ENCODE measurements at regions not wholly inside any gene's neighbourhood (a gene's known extent, or its start where the extent isn't known, plus 50 kb on each side); places are given as distances from the start of the nearest gene placed in this dataset.

GRCh38 chr3:28076246-28076645, 165.2 kb upstream of the CMC1 start:
- Histone ChIP-seq H3K4me1 (ENCODE audit: insufficient read depth) (peaks cover 6% of the 10 kb centered on the region), H2AFZ (no peak overlapping the region), H3K4me3 (no peak overlapping the region), H3K27me3 (no peaks in the 10 kb centered on the region), H4K20me1 (ENCODE audit: insufficient read depth, poor library complexity, severe bottlenecking) (no peaks in the 10 kb centered on the region), H3K9me3 (ENCODE audit: low read depth) (no peaks in the 10 kb centered on the region), H3K27ac (no peak overlapping the region), H3K79me2 (no peaks in the 10 kb centered on the region), H3K36me3 (replicated peaks; ENCODE audit: insufficient read depth, low read depth) (no peaks in the 10 kb centered on the region), H3K9me2 (replicated peaks; ENCODE audit: insufficient read depth) (no peaks in the 10 kb centered on the region), H3K4me2 (no peak overlapping the region)
- WGBS (ENCODE audit: low lambda C conversion rate, missing lambda C conversion rate) = 84% methylated on average over 1 of the region's 1 CpG
- no peak for DNase-seq (ENCODE audit: low spot score)
- no peak for TF ChIP-seq CTCF (IDR thresholded peaks at IDR 0.05; ENCODE audit: poor library complexity)
- TF ChIP-seq EZH2 (IDR thresholded peaks at IDR 0.05; ENCODE audit: borderline replicate concordance) = no peak

DNA sequence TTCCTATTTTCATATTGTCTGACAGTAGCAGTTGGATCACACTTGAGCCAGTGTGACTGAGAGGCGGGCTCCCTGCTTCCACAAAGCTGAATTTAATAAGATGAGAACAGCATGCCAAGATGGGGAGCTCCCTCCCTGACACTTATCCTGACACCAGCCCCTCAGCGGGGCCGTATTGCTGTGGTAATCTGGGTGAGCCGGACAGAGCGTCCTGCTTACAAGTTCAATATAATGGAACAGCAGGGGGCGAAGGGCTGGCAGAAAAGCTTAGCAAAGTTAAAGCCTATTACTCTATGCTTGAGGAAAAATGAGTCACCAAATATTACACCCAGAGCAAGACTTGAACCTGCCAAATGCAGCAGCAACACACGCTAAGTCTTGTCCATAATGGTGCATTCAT, 163.8 kb upstream of the CMC1 start:
- 50% methylated on average over 7 of the region's 7 CpGs for WGBS (ENCODE audit: low lambda C conversion rate, missing lambda C conversion rate)
- H2AFZ ChIP-seq = no peak overlapping the region

GRCh38 chr3:28078536-28078935, 162.9 kb upstream of the CMC1 start:
- Histone ChIP-seq H3K4me3 (no peak overlapping the region), H3K36me3 (replicated peaks; ENCODE audit: insufficient read depth, low read depth) (no peaks in the 10 kb centered on the region), H3K4me2 (no peak overlapping the region), H3K4me1 (ENCODE audit: insufficient read depth) (peaks cover 6% of the 10 kb centered on the region), H2AFZ (no peak overlapping the region), H4K20me1 (ENCODE audit: insufficient read depth, poor library complexity, severe bottlenecking) (no peaks in the 10 kb centered on the region), H3K9me3 (ENCODE audit: low read depth) (no peaks in the 10 kb centered on the region), H3K9me2 (replicated peaks; ENCODE audit: insufficient read depth) (no peaks in the 10 kb centered on the region), H3K27ac (no peak overlapping the region), H3K27me3 (no peaks in the 10 kb centered on the region), H3K79me2 (no peaks in the 10 kb centered on the region)
- WGBS (ENCODE audit: low lambda C conversion rate, missing lambda C conversion rate) = 82% methylated on average over 1 of the region's 1 CpG
- DNase-seq (ENCODE audit: low spot score) = no peak
- no peak for TF ChIP-seq CTCF (IDR thresholded peaks at IDR 0.05; ENCODE audit: poor library complexity)
- TF ChIP-seq EZH2 (IDR thresholded peaks at IDR 0.05; ENCODE audit: borderline replicate concordance) = no peak
- no peak for TF ChIP-seq EZH2phosphoT487 (IDR thresholded peaks at IDR 0.05; ENCODE audit: low read depth, severe bottlenecking, unreplicated experiment)

More for the DNA sequence above, 163.8 kb upstream of the CMC1 start:
- Histone ChIP-seq H3K4me2 (no peak overlapping the region), H3K4me1 (ENCODE audit: insufficient read depth) (peaks cover 6% of the 10 kb centered on the region), H4K20me1 (ENCODE audit: insufficient read depth, poor library complexity, severe bottlenecking) (no peaks in the 10 kb centered on the region), H3K4me3 (no peak overlapping the region), H3K9me3 (ENCODE audit: low read depth) (no peaks in the 10 kb centered on the region), H3K36me3 (replicated peaks; ENCODE audit: insufficient read depth, low read depth) (no peaks in the 10 kb centered on the region), H3K9me2 (replicated peaks; ENCODE audit: insufficient read depth) (no peaks in the 10 kb centered on the region), H3K79me2 (no peaks in the 10 kb centered on the region), H3K27ac (no peak overlapping the region), H3K27me3 (no peaks in the 10 kb centered on the region)
- TF ChIP-seq EZH2 (IDR thresholded peaks at IDR 0.05; ENCODE audit: borderline replicate concordance) = no peak
- no peak for TF ChIP-seq EZH2phosphoT487 (IDR thresholded peaks at IDR 0.05; ENCODE audit: low read depth, severe bottlenecking, unreplicated experiment)
- no peak for DNase-seq (ENCODE audit: low spot score)

- TF ChIP-seq EZH2 (IDR thresholded peaks at IDR 0.05; ENCODE audit: borderline replicate concordance) (no peak), CTCF (IDR thresholded peaks at IDR 0.05; ENCODE audit: poor library complexity) (no peak), EZH2phosphoT487 (IDR thresholded peaks at IDR 0.05; ENCODE audit: low read depth, severe bottlenecking, unreplicated experiment) (no peak)
- Histone ChIP-seq H3K36me3 (replicated peaks; ENCODE audit: insufficient read depth, low read depth) (no peaks in the 10 kb centered on the region), H3K9me3 (ENCODE audit: low read depth) (no peaks in the 10 kb centered on the region), H3K4me2 (no peak overlapping the region), H4K20me1 (ENCODE audit: insufficient read depth, poor library complexity, severe bottlenecking) (no peaks in the 10 kb centered on the region), H3K4me3 (no peak overlapping the region), H2AFZ (no peak overlapping the region), H3K27ac (no peak overlapping the region), H3K79me2 (no peaks in the 10 kb centered on the region), H3K9me2 (replicated peaks; ENCODE audit: insufficient read depth) (no peaks in the 10 kb centered on the region), H3K4me1 (ENCODE audit: insufficient read depth) (peaks cover 2% of the 10 kb centered on the region), H3K27me3 (no peaks in the 10 kb centered on the region)
- 91% methylated on average over 1 of the region's 1 CpG for WGBS (ENCODE audit: low lambda C conversion rate, missing lambda C conversion rate)
- no peak for DNase-seq (ENCODE audit: low spot score)
These were observed 160.7 kb upstream of the CMC1 start for GRCh38 chr3:28080716-28081115.

Measured in hepatocyte (in vitro differentiated cells).